OCI-LY3 (cell line): ENCODE measurements at regions not wholly inside any gene's neighbourhood (a gene's known extent, or its start where the extent isn't known, plus 50 kb on each side); places are given as distances from the start of the nearest gene placed in this dataset.
A peak's percentile ranks its signal among the peaks of the same experiment; 100 is the strongest.

Experiments used
- H2AFZ ChIP-seq: fragments of 200-600, 300-600 bp; shearing (Covaris generic); 2 replicates; pipeline ENCODE4 v1.6.0; 2014; ENCODE audit warnings: antibody characterized with exemption, low read depth, low read length
- H3K27ac ChIP-seq: fragments of 200-600, 300-600 bp; sonication (generic); 2 replicates; pipeline ENCODE4 v1.5.1; 2014; ENCODE audit warnings: mild to moderate bottlenecking, low read length, moderate library complexity, mixed read lengths
- H3K27me3 ChIP-seq: fragments of 200-600, 300-600 bp; sonication (generic); 2 replicates; pipeline ENCODE4 v1.6.1; 2014; ENCODE audit warnings: low read depth, low read length, mixed read lengths
- H3K36me3 ChIP-seq: fragments of 200-600, 300-600 bp; sonication (generic); replicated peaks from 2 replicates; pipeline ENCODE3; 2014; ENCODE audit warnings: low read depth, low read length, mixed read lengths
- H3K4me1 ChIP-seq: fragments of 300-600, 200-600 bp; sonication (generic); 2 replicates; pipeline ENCODE4 v1.6.1; 2014; ENCODE audit warnings: low read length, mixed read lengths
- H3K4me2 ChIP-seq: fragments of 200-600, 300-600 bp; sonication (generic); 2 replicates; pipeline ENCODE4 v1.6.1; 2014; ENCODE audit warnings: low read length, mixed read lengths
- H3K4me3 ChIP-seq: fragments of 300-600, 200-600 bp; sonication (generic); 2 replicates; pipeline ENCODE4 v1.5.1; 2014; ENCODE audit warnings: antibody characterized with exemption, mild to moderate bottlenecking, low read length, moderate library complexity
- H3K79me2 ChIP-seq: fragments of 300-600, 200-600 bp; shearing (Covaris generic); 2 replicates; pipeline ENCODE4 v1.6.1; 2014; ENCODE audit warnings: mild to moderate bottlenecking, low read length, mixed read lengths
- H3K9ac ChIP-seq: fragments of 300-600, 200-600 bp; shearing (Covaris generic); 2 replicates; pipeline ENCODE4 v1.6.0; 2014; ENCODE audit warnings: mild to moderate bottlenecking, low read length, moderate library complexity
- H3K9me3 ChIP-seq: fragments of 200-600, 300-600 bp; shearing (Covaris generic); 2 replicates; pipeline ENCODE4 v1.6.1; 2014; ENCODE audit warnings: low read length, mixed read lengths; ENCODE audit not compliant: insufficient read depth
- H4K20me1 ChIP-seq: fragments of 200-600, 300-600 bp; sonication (generic); 2 replicates; pipeline ENCODE4 v1.6.1; 2016; ENCODE audit warnings: low read length, mixed read lengths; ENCODE audit not compliant: insufficient read depth
- CTCF ChIP-seq: fragments of 200-600, 300-600 bp; sonication (generic); IDR thresholded peaks from 2 replicates; pipeline ENCODE4 v1.5.1; 2014; ENCODE audit warnings: antibody characterized with exemption, low read length, low read depth
- EZH2phosphoT487 ChIP-seq: fragments of 200-600 bp; shearing (Covaris generic); IDR thresholded peaks from 2 replicates; pipeline ENCODE4 v1.6.1; 2018; ENCODE audit warnings: antibody characterized with exemption, mixed run types, low read depth

GRCh38 chr4:59728496-59728895 lies 1471.6 kb upstream of the ADGRL3 start:
- Histone ChIP-seq H3K4me1 (no peaks in the 10 kb centered on the region), H3K27me3 (no peaks in the 10 kb centered on the region), H3K4me2 (no peak overlapping the region), H4K20me1 (no peaks in the 10 kb centered on the region), H3K27ac (no peak overlapping the region), H3K4me3 (no peak overlapping the region), H3K36me3 (no peaks in the 10 kb centered on the region), H3K9me3 (no peaks in the 10 kb centered on the region), H2AFZ (0 out of 2 replicates have a peak overlapping the region, but pooled peaks have one; percentile 39), H3K9ac (no peak overlapping the region), H3K79me2 (no peaks in the 10 kb centered on the region)
- no peak for TF ChIP-seq EZH2phosphoT487
- no peak for TF ChIP-seq CTCF

- Histone ChIP-seq H3K4me1 (no peaks in the 10 kb centered on the region), H3K79me2 (no peaks in the 10 kb centered on the region), H3K27ac (no peak overlapping the region), H3K4me2 (no peak overlapping the region), H2AFZ (no peak overlapping the region), H3K36me3 (no peaks in the 10 kb centered on the region), H4K20me1 (no peaks in the 10 kb centered on the region), H3K9ac (no peak overlapping the region), H3K9me3 (no peaks in the 10 kb centered on the region), H3K27me3 (no peaks in the 10 kb centered on the region), H3K4me3 (no peak overlapping the region)
- TF ChIP-seq EZH2phosphoT487 = no peak
These were observed 1470.8 kb upstream of the ADGRL3 start for GRCh38 chr4:59729321-59729720.

GRCh38 chr4:59748433-59748832 lies 1451.7 kb upstream of the ADGRL3 start:
- no peaks in the 10 kb centered on the region for H3K27me3 ChIP-seq
- H3K79me2 ChIP-seq = no peaks in the 10 kb centered on the region
- no peak overlapping the region for H3K9ac ChIP-seq
- H3K4me1 ChIP-seq = no peaks in the 10 kb centered on the region
- H3K4me2 ChIP-seq = no peak overlapping the region
- TF ChIP-seq EZH2phosphoT487 = no peak
- no peak for TF ChIP-seq CTCF
- H3K27ac ChIP-seq = no peak overlapping the region
- no peaks in the 10 kb centered on the region for H3K36me3 ChIP-seq
- H4K20me1 ChIP-seq = no peaks in the 10 kb centered on the region
- no peaks in the 10 kb centered on the region for H3K9me3 ChIP-seq
- H3K4me3 ChIP-seq = no peak overlapping the region
- no peak overlapping the region; the same call in 1 of the 2 replicates for H2AFZ ChIP-seq

- H3K9ac ChIP-seq = no peak overlapping the region
- no peaks in the 10 kb centered on the region for H3K36me3 ChIP-seq
- no peaks in the 10 kb centered on the region for H4K20me1 ChIP-seq
- no peaks in the 10 kb centered on the region for H3K4me1 ChIP-seq
- H3K27ac ChIP-seq = no peak overlapping the region
- H3K4me2 ChIP-seq = no peak overlapping the region
- H3K4me3 ChIP-seq = no peak overlapping the region
- TF ChIP-seq EZH2phosphoT487 (no peak), CTCF (no peak)
- H3K27me3 ChIP-seq = no peaks in the 10 kb centered on the region
- H3K79me2 ChIP-seq = no peaks in the 10 kb centered on the region
- H2AFZ ChIP-seq = no peak overlapping the region
- peaks cover 3% of the 10 kb centered on the region; the same call in 1 of the 2 replicates for H3K9me3 ChIP-seq
These were observed 1440.9 kb upstream of the ADGRL3 start for GRCh38 chr4:59759082-59759825.
